Testis (tissue), 2 donors: ENCODE measurements at regions not wholly inside any gene's neighbourhood (a gene's known extent, or its start where the extent isn't known, plus 50 kb on each side); places are given as distances from the start of the nearest gene placed in this dataset.

Source experiments
- POLR2A ChIP-seq: fragments of 450-650 bp; IDR thresholded peaks from one replicate; pipeline ENCODE4 v1.6.1; 2017; ENCODE audit warnings: antibody characterized with exemption, mild to moderate bottlenecking, moderate library complexity
- TF ChIP-seq, protein P1 (sequence below), 3 experiments: fragments of 450-650 bp in 2 of 3; fragments of 200-600 bp in 1 of 3; sonication (generic) in 1 of 3; IDR thresholded peaks; one replicate each; pipeline ENCODE4 v1.5.1; 2016 to 2019; ENCODE audit warnings: antibody characterized with exemption in 3 of 3, mild to moderate bottlenecking in 2 of 3, moderate library complexity in 1 of 3

DNA sequence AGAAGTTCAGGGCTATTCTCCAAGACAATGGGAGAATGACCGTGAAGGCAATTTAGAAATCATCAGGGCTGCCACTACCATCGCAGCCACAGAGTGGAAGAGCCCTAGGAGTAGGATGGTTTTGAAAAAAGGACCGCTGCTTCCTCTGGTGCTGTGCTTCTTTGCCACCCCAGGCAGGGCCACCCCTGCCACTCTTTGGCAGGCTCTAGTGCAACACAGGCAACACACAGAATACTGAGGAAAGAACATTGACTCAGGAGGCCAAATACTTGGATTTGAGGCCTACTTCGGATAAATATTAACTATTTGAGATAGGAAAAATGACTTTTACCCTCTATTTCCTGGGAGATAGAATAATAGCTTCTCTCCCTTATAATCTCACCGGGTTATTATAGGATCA lies 228.9 kb upstream of the BOD1L1 start:
- TF ChIP-seq, protein P1, sequence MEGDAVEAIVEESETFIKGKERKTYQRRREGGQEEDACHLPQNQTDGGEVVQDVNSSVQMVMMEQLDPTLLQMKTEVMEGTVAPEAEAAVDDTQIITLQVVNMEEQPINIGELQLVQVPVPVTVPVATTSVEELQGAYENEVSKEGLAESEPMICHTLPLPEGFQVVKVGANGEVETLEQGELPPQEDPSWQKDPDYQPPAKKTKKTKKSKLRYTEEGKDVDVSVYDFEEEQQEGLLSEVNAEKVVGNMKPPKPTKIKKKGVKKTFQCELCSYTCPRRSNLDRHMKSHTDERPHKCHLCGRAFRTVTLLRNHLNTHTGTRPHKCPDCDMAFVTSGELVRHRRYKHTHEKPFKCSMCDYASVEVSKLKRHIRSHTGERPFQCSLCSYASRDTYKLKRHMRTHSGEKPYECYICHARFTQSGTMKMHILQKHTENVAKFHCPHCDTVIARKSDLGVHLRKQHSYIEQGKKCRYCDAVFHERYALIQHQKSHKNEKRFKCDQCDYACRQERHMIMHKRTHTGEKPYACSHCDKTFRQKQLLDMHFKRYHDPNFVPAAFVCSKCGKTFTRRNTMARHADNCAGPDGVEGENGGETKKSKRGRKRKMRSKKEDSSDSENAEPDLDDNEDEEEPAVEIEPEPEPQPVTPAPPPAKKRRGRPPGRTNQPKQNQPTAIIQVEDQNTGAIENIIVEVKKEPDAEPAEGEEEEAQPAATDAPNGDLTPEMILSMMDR (IDR thresholded peaks at IDR 0.05) = no peak
- no peak for TF ChIP-seq POLR2A
